Activated CD8-positive, alpha-beta memory T cell treated with anti-CD3 and anti-CD28 coated beads, Interleukin-2, amount 50 U/mL, for 24 hours (primary cell): ENCODE measurements at regions not wholly inside any gene's neighbourhood (a gene's known extent, or its start where the extent isn't known, plus 50 kb on each side); places are given as distances from the start of the nearest gene placed in this dataset.
A peak's percentile ranks its signal among the peaks of the same experiment; 100 is the strongest.
"Not testable (repeated sequence)": the region's sequence is repeated elsewhere in the genome, so short reads cannot be mapped to it uniquely, and the experiment has no call there.

ENCODE experiments used
- DNase-seq: peaks from one replicate; pipeline ENCODE4 v3.0.0-alpha.2; 2020; ENCODE audit errors: extremely low read depth

DNA sequence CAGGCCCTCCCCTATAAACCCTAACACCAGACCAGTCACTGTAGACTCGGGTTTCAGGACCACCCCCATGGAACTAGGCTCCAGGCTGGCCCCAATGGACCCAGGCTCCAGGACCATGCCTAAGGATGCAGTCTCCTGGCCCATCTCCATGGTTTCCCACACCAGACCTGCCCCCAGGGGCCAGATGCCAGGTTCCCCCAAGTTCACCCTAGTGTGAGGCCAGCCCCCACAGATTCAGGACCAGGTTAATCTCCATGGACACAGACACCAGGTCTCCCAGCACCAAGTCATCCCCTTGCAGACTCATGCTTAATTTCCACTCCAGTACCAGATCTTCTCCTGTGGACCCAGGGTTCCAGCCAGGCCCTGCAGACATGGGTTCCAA lies 103.8 kb upstream of the LANCL2 start:
- DNase-seq, result no peak

DNA sequence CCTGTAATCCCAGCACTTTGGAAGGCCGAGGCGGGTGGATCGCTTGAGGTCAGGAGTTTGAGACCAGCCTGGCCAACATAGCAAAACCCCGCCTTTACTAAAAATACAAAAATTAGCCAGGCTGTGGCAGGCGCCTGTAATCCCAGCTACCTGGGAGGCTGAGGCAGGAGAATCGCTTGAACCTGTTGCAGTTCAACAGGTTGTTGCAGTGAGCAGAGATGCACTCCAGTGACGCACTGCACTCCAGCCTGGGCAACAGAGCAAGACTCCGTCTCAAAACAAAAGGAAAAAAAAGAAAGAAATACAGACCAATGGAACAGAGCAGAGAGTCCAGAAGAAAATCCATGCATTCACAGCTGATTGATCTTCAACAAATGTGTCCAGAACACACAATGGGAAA lies 99.8 kb upstream of the LANCL2 start:
- not testable (repeated sequence) for DNase-seq

DNA sequence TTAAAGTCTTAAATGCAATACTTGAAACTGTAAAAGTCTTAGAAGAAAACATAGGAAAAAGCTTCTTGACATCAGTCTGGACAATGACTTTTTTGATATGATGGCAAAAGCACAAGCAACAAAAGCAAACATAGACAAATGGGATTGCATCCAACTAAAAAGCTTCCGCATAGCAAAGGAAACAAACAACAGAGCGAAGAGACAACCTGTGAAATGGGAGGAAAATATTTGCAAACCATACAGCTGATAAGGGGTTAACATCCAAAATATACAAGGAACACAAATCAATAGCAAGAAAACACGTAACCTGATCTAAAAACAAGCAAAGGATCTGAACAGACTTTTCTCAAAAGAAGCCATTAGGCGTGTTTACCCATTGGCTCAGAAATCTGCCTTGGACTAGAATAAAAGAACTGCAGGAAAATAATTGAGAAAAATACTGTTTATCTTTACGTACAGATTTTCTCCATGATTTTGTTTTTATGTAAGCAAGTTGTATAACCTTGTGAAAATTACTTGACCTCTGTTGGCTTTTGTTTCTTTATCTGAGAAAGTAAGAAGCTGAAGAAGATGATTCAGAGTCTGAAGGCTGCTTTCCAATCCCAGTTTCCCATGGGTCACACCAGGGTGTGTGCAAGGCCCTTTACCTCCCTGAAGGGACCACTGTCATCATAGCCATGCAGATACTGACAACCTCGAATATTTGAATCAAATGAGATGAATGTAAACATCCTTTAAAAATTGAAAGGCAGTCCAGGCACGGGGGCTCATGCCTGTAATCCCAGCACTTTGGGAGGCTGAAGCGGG lies 99.1 kb upstream of the LANCL2 start:
- no peak for DNase-seq

- DNase-seq, result no peak
Observed at GRCh38 chr7:55271069-55271626, 94.0 kb upstream of the LANCL2 start.

DNA sequence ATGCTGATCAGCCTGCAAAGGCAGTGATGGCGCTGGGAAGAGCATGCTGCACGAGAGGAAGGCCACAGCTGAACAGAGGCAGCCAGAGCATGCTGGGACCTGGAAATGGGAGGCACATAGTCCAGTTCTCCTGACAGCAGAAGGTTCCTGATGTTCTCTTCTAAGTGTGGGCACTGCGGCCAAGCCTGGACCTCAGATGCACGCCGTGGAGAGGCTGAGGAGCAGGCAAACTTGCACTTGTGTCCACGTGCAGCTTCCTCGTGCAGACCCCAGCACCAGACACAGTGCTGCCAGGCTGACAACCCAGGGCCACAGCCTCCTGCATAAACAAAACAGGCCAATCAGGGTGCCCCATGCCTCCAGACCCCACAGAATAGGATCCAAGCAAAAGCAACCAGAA lies 93.5 kb upstream of the LANCL2 start:
- DNase-seq, result no peak

- no peak for DNase-seq
Observed at GRCh38 chr7:55272328-55272727, 92.8 kb upstream of the LANCL2 start.

DNA sequence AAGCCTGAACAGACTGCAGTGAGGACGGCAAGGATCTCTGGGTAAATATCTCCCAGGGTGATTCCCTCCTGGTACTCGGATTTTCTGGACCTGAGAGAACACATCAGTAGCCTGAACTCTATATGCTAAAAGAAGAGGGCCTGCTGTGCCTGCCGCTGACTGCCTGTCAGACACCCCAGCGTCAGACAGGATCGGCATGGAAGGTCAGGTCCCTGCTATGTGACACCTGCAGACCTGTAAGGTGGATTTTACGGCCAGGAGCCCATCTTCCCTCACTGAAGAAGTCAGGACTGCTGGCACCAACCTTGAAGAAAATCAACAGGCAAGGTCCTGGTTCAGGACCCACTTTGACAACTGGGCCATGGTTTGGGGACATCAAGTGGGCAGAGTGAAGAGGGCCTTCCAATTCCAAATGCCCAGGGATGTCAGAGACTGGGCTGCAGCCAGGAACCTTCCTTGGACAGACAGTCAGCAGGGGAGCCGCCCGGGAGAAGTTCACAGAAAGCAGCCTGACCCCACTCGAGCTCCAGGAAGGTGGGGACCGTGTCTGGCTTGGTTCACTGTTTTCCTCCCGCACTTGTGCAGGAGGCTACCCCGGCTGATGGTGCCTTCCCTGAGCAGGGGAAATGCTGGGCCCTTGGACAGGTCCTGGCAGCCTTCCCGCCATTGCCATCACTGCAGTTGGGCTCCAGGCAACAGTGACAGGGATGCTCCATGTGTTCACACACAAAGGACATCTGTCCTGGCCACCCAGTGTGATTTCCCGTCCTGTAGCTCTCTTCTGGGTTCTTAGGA lies 91.8 kb upstream of the LANCL2 start:
- no peak for DNase-seq

GRCh38 chr7:55274156-55274555 lies 91.0 kb upstream of the LANCL2 start:
- DNase-seq, result no peak

- DNase-seq, result no peak
Observed at GRCh38 chr7:55275291-55276200, 89.6 kb upstream of the LANCL2 start.

GRCh38 chr7:55276572-55277295 lies 88.4 kb upstream of the LANCL2 start:
- no peak for DNase-seq

GRCh38 chr7:55277916-55278315 lies 87.2 kb upstream of the LANCL2 start:
- no peak for DNase-seq

- DNase-seq, result no peak
Observed at GRCh38 chr7:55278321-55278720, 86.8 kb upstream of the LANCL2 start.

GRCh38 chr7:55279080-55279845 lies 85.9 kb upstream of the LANCL2 start:
- DNase-seq, result no peak

GRCh38 chr7:55280031-55280454 lies 85.1 kb upstream of the LANCL2 start:
- peak; percentile 26 for DNase-seq

DNA sequence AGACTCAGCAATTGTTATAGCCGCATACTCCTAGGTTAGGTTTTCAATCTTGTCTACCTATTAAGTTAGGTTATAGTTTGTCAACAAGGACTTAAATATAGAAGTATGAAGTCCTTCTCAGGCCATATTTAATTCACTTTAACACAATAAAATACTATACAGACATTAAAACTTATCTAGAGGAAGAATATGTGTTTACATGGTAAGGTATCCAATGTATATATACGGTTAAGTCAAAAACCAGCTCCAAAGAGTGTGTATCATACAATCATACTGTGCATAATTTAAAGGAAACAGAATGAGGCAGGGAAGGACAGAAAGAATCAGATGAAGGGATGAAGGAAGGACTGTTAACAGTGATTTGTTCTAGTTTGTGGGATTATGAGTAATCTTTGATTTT lies 79.5 kb upstream of the LANCL2 start:
- no peak for DNase-seq

GRCh38 chr7:55286666-55287065 lies 78.5 kb upstream of the LANCL2 start:
- DNase-seq, result no peak

DNA sequence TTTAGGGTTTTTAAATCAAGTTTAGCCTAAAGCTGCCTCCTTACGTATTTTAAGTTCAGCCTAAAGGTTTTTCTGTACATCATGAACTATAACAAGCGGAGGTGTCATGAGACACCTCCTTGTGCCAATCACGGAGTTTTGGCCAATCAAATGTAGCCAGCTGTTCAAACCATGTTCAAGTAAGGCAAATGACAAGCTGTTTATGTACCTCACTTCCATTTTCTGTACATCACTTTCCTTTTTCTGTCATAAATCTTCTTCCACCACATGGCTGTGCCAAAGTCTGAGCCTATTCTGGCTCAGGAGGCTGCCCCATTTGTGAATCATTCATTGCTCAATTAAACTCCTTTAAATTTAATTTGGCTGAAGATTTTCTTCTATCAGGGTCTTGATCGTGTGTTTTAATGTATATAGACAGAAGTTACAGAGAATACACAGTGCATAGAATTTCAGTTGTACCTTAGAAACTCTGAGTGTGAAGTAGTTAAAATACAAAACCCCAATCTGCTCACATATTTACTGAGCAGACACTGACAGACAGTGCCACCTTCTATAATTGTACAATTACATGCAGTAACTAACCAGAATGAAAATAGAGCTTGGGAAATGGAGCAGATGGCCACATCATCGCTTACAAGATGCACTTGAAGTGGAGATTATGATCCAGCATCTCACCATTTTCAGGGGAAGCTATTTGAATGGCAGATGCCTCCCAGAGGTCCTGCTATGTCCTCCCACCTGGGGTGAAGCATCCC lies 76.9 kb upstream of the LANCL2 start:
- DNase-seq, result no peak

GRCh38 chr7:55296070-55296469 lies 69.1 kb upstream of the LANCL2 start:
- no peak for DNase-seq

GRCh38 chr7:55299273-55299967 lies 65.7 kb upstream of the LANCL2 start:
- no peak for DNase-seq
